ENCODE measurements at regions not wholly inside any gene's neighbourhood (a gene's known extent, or its start where the extent isn't known, plus 50 kb on each side); places are given as distances from the start of the nearest gene placed in this dataset.

- Mint-ChIP-seq H3K27ac (ENCODE audit: unreplicated experiment) (no peak overlapping the region), H3K36me3 (ENCODE audit: unreplicated experiment) (no peaks in the 10 kb centered on the region), H3K4me1 (ENCODE audit: unreplicated experiment) (no peaks in the 10 kb centered on the region), H3K4me3 (ENCODE audit: unreplicated experiment) (no peak overlapping the region), H3K9me3 (ENCODE audit: unreplicated experiment) (no peaks in the 10 kb centered on the region), H3K27me3 (ENCODE audit: unreplicated experiment) (peaks cover 87% of the 10 kb centered on the region)
- no peak for DNase-seq (ENCODE audit: extremely low spot score, unreplicated experiment)
- no peak for TF ChIP-seq CTCF (IDR thresholded peaks at IDR 0.05)
Observed at GRCh38 chr5:172588380-172588779, 52.7 kb upstream of the NEURL1B start.

- no peak overlapping the region for H3K4me3 Mint-ChIP-seq (ENCODE audit: unreplicated experiment)
- H3K27me3 Mint-ChIP-seq (ENCODE audit: unreplicated experiment), result peaks cover 87% of the 10 kb centered on the region
- TF ChIP-seq CTCF (IDR thresholded peaks at IDR 0.05), result no peak
- no peak for DNase-seq (ENCODE audit: extremely low spot score, unreplicated experiment)
- no peaks in the 10 kb centered on the region for H3K36me3 Mint-ChIP-seq (ENCODE audit: unreplicated experiment)
- H3K4me1 Mint-ChIP-seq (ENCODE audit: unreplicated experiment), result no peaks in the 10 kb centered on the region
- no peaks in the 10 kb centered on the region for H3K9me3 Mint-ChIP-seq (ENCODE audit: unreplicated experiment)
- H3K27ac Mint-ChIP-seq (ENCODE audit: unreplicated experiment), result no peak overlapping the region
Observed at GRCh38 chr5:172587061-172587405, 54.0 kb upstream of the NEURL1B start.

- no peak for DNase-seq (ENCODE audit: extremely low spot score, unreplicated experiment)
- TF ChIP-seq CTCF (IDR thresholded peaks at IDR 0.05), result no peak
- H3K27ac Mint-ChIP-seq (ENCODE audit: unreplicated experiment), result no peak overlapping the region
- H3K36me3 Mint-ChIP-seq (ENCODE audit: unreplicated experiment), result no peaks in the 10 kb centered on the region
- no peaks in the 10 kb centered on the region for H3K9me3 Mint-ChIP-seq (ENCODE audit: unreplicated experiment)
- no peak overlapping the region for H3K4me3 Mint-ChIP-seq (ENCODE audit: unreplicated experiment)
- peaks cover 86% of the 10 kb centered on the region for H3K27me3 Mint-ChIP-seq (ENCODE audit: unreplicated experiment)
- H3K4me1 Mint-ChIP-seq (ENCODE audit: unreplicated experiment), result no peaks in the 10 kb centered on the region
Observed at GRCh38 chr5:172586125-172587060, 54.7 kb upstream of the NEURL1B start.

- Mint-ChIP-seq H3K9me3 (ENCODE audit: unreplicated experiment) (no peaks in the 10 kb centered on the region), H3K4me1 (ENCODE audit: unreplicated experiment) (no peaks in the 10 kb centered on the region), H3K27me3 (ENCODE audit: unreplicated experiment) (peaks cover 87% of the 10 kb centered on the region), H3K27ac (ENCODE audit: unreplicated experiment) (no peak overlapping the region), H3K36me3 (ENCODE audit: unreplicated experiment) (no peaks in the 10 kb centered on the region), H3K4me3 (ENCODE audit: unreplicated experiment) (no peak overlapping the region)
- no peak for DNase-seq (ENCODE audit: extremely low spot score, unreplicated experiment)
- no peak for TF ChIP-seq CTCF (IDR thresholded peaks at IDR 0.05)
Observed at GRCh38 chr5:172585114-172585513, 55.9 kb upstream of the NEURL1B start.

- no peak overlapping the region for H3K4me3 Mint-ChIP-seq (ENCODE audit: unreplicated experiment)
- TF ChIP-seq CTCF (IDR thresholded peaks at IDR 0.05), result no peak
- no peak overlapping the region for H3K27ac Mint-ChIP-seq (ENCODE audit: unreplicated experiment)
- H3K4me1 Mint-ChIP-seq (ENCODE audit: unreplicated experiment), result no peaks in the 10 kb centered on the region
- peaks cover 88% of the 10 kb centered on the region for H3K27me3 Mint-ChIP-seq (ENCODE audit: unreplicated experiment)
- DNase-seq (ENCODE audit: extremely low spot score, unreplicated experiment), result no peak
- no peaks in the 10 kb centered on the region for H3K36me3 Mint-ChIP-seq (ENCODE audit: unreplicated experiment)
- no peaks in the 10 kb centered on the region for H3K9me3 Mint-ChIP-seq (ENCODE audit: unreplicated experiment)
Observed at GRCh38 chr5:172584638-172585037, 56.4 kb upstream of the NEURL1B start.

All from osteocyte (in vitro differentiated cells).